HG02943 (cell line): ENCODE measurements at regions not wholly inside any gene's neighbourhood (a gene's known extent, or its start where the extent isn't known, plus 50 kb on each side); places are given as distances from the start of the nearest gene placed in this dataset.
"Not testable (repeated sequence)": the region's sequence is repeated elsewhere in the genome, so short reads cannot be mapped to it uniquely, and the experiment has no call there.

ENCODE experiments used
- ATAC-seq: cut with Tn5 transposase; IDR thresholded peaks from one replicate; pipeline ENCODE4 v1.9.1; 2021; ENCODE audit warnings: mild to moderate bottlenecking, low read depth, moderate library complexity; ENCODE audit not compliant: unreplicated experiment

DNA sequence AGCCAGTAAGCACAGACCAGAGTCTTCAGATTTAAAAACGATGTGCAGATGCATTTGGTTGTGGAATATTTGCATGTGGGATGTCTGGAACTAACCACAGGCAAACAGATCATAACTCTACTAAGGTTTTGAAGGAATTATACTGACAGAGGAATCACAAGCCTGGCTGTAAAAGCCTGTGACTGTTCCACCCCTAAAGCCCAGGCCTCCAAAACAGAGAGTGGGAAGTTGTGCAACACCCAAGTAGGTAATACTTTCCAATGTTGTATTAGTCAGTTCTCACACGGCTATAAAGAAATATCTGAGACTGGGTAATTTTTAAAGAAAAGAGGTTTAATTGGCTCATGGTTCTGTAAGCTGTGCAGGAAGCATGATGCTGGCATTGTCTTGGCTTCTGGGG is 68.1 kb upstream of the DCD start:
- ATAC-seq = no peak

DNA sequence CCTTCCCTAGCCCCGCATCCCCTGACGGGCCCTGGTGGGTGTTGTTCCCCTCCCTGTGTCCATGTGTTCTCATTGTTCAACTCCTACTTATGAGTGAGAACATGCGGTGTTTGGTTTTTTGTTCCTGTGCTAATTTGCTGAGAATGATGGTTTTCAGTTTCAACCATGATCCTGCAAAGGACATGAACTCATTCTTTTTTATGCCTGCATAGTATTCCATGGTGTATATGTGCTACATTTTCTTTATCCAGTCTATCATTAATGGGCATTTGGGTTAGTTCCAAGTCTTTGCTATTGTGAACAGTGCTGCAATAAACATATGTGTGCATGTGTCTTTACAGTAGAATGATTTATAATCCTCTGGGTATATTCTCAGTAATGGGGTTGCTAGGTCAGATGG is 65.7 kb upstream of the DCD start:
- ATAC-seq = not testable (repeated sequence)

DNA sequence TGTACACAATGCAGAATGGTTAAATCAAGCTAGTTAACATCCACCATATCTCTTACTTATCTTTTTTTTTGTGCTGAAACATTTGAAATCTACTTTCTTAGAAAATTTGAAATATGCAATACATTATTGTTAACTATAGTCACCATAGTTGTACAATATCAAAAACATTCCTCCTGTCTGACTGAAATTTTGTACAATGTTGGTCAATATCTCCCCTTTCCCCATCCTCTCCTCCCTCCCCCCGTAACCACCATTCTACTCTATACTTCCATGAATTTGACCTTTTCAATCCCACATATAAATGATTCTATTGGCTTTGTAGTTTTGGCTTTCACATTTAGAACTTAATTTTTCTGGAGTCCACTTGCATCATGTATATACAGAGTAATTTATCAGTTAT is 63.5 kb upstream of the DCD start:
- ATAC-seq = no peak

DNA sequence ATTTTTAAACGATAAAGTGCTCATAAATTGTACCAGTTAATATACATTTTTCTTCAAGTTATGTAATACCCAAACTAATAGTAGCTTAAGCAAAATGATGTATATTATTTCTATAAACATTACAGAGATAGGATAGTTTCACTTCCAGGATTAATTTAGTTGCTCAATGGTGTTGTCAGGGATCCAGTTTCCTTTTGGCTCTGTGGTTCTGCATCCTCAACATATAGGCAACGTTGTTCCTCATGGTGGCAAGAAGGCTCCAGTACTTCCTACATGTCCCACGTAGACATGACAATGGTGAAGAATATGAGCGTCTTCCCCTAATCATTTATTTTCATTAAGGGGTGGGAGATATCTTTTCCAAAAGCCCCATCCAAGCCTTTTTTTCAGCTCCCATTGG is 60.7 kb upstream of the DCD start:
- ATAC-seq = no peak

DNA sequence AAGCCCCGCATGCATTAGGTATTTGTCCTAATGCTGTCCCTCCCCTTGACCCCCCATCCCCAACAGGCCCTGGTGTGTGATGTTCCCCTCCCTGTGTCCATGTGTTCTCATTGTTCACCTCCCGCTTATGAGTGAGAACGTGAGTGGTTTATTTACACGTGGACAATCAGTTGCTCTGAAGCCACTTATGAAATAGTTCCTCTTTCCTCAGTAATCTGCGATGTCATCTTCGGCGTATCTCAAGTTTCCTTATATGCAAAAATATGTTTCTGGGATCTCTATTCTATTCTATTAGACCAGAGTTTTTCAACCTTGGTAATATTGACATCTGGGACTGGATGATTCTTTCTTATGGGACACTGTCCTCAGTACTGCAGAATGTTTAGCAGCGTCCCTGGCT is 56.0 kb upstream of the DCD start:
- no peak for ATAC-seq

DNA sequence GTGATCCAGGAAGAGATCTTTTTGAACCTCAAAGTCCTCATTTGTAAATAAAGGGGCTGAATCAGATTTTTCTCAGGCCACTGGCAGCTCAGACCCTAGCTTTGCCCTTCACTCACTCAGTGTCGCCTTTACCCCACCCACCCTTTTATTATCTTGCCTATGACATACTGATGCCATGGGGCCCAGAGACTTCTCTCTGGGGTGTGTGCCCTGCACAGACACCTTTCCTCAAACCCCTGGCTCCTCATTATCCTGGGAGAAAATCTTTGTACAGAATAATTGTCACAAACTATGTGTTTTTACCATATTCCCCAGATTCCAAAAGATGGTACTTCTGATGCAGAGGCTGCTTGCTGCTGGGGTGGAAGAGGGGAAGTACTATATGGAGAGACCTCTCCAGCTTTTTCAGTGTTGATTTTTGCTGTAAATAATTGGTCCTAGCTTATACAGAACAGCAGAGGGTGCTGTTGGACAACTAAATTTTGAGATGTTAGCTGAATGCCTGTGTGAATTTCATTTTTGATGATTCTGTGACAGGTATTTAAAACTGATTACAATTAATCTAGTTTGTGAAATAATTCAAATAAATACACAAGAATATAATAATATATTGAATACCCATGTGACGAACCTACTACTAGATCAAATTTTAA is 53.9 kb upstream of the DCD start:
- ATAC-seq = no peak

DNA sequence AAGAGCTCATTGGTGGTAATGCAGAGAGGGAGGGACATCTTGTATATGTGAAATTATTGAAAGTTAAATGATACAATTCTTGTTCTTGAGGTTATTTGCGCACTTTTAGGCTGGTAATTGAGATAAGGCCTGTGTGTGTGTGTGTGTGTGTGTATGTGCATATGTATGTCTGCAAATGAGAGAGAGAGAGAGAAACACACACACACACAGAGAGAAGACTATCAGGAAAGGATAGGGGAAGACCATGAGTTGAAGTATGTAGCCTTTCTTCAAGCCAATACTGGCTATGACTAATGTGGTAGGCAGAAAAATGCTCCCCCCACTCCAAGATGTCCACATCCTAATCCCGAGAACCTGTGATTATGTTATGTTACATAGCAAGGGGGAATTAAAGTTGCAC is 52.7 kb upstream of the DCD start:
- no peak for ATAC-seq

DNA sequence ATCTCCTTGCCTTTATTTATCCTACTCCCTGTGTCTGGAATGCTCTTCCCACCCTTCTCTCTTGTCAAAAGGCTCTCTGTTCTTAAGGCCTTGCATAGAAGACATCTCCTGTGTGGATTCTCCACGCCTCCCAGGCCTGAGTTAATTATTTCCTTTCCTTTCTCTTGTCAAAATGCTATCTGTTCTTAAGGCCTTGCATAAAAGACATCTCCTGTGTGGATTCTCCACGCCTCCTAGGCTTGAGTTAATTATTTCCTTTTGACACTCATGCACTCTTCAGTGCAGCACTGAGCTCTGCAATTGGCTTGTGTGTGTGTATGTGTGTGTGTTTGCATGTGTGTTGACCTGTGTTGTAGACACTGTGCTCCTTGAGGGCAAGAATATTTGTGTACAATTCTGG is 52.1 kb upstream of the DCD start:
- ATAC-seq = no peak
